Heart left ventricle (tissue), 13 donors: ENCODE measurements at regions not wholly inside any gene's neighbourhood (a gene's known extent, or its start where the extent isn't known, plus 50 kb on each side); places are given as distances from the start of the nearest gene placed in this dataset.

Experiments used
- POLR2A ChIP-seq, 2 donors: fragments of 450-650 bp; IDR thresholded peaks; one replicate each; pipeline ENCODE4 v1.6.1; 2017; ENCODE audit warnings: antibody characterized with exemption in 2 of 2, mild to moderate bottlenecking in 2 of 2, moderate library complexity in 2 of 2
- TF ChIP-seq, protein P1 (sequence below), 12 donors: fragments of 200-600 bp; sonication (generic) in 4 of 12; IDR thresholded peaks; one replicate each; pipeline versions ENCODE4 v1.5.0 to v1.8.0; 2018 to 2022; ENCODE audit warnings: antibody characterized with exemption in 12 of 12, mild to moderate bottlenecking in 5 of 12
- donor health status: ischemic (EF 13 %, LVEDD 7.1; RV severe dilation, severe dysfunction).
- donor health status: DM: no; HTN: yes; CAD: no.
- donor health status: DM: no; HTN: no; CAD: no.
- donor health status: ischemic (EF 25% LVEDD 6.9; RV normal size, moderate dysfunction).
- donor health status: ischemic (EF 25% LVEDD 5.7; RV mildly dilated, moderate dysfunction).
- donor health status: ischemic (EF 35%, LVEDD 5.7; RV mildly dilated, moderate dysfunction).
- donor health status: nonischemic (EF 11% LVEDD 7.7; RV severe dilation, severe dysfunction).
- donor health status: DM: yes; HTN: yes; CAD: no.
- donor health status: PGD.
- donor health status: ischemic (EF 29% LVEDD 5.4; RV normal size, mild dysfunction).
- donor health status: nonischemic (EF 23%, LVEDD 6.1; RV moderate dilation, normal function).

- no peak for TF ChIP-seq POLR2A (IDR thresholded peaks at IDR 0.05)
- TF ChIP-seq, protein P1, sequence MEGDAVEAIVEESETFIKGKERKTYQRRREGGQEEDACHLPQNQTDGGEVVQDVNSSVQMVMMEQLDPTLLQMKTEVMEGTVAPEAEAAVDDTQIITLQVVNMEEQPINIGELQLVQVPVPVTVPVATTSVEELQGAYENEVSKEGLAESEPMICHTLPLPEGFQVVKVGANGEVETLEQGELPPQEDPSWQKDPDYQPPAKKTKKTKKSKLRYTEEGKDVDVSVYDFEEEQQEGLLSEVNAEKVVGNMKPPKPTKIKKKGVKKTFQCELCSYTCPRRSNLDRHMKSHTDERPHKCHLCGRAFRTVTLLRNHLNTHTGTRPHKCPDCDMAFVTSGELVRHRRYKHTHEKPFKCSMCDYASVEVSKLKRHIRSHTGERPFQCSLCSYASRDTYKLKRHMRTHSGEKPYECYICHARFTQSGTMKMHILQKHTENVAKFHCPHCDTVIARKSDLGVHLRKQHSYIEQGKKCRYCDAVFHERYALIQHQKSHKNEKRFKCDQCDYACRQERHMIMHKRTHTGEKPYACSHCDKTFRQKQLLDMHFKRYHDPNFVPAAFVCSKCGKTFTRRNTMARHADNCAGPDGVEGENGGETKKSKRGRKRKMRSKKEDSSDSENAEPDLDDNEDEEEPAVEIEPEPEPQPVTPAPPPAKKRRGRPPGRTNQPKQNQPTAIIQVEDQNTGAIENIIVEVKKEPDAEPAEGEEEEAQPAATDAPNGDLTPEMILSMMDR (IDR thresholded peaks at IDR 0.05), result no peak
Measured at GRCh38 chr5:67746103-67746502, 469.5 kb upstream of the PIK3R1 start.
